Heart right ventricle (tissue), 16 donors: ENCODE measurements at regions not wholly inside any gene's neighbourhood (a gene's known extent, or its start where the extent isn't known, plus 50 kb on each side); places are given as distances from the start of the nearest gene placed in this dataset.
"Not testable (repeated sequence)": the region's sequence is repeated elsewhere in the genome, so short reads cannot be mapped to it uniquely, and the experiment has no call there.

Source experiments
- ATAC-seq, 8 donors: fragments of 200-7000 bp; cut with Tn5 transposase; one replicate each; pipeline ENCODE4 v1.9.1; 2020; ENCODE audit warnings: mild to moderate bottlenecking in 8 of 8, moderate library complexity in 8 of 8, moderate number of reproducible peaks in 1 of 8
- DNase-seq, 2 donors: peaks; one replicate each; pipeline ENCODE4 v3.0.0-alpha.2; 2020
- H3K27ac ChIP-seq, 10 donors: fragments of 200-600 bp; sonication (generic) in 2 of 10; one replicate each; pipeline versions ENCODE4 v1.5.0 to v1.8.0; 2020 to 2022; ENCODE audit warnings: mild to moderate bottlenecking in 3 of 10
- H3K27me3 ChIP-seq, 7 donors: fragments of 200-600 bp; one replicate each; pipeline ENCODE4 v1.8.0; 2021 to 2022; ENCODE audit warnings: mild to moderate bottlenecking in 2 of 7
- H3K36me3 ChIP-seq, 9 donors: fragments of 200-600 bp; sonication (generic) in 1 of 9; one replicate each; pipeline versions ENCODE4 v1.5.0 to v1.8.0; 2020 to 2022; ENCODE audit warnings: mild to moderate bottlenecking in 2 of 9
- H3K4me1 ChIP-seq, 9 donors: fragments of 200-600 bp; sonication (generic) in 1 of 9; one replicate each; pipeline versions ENCODE4 v1.5.0 to v1.8.0; 2020 to 2022; ENCODE audit warnings: mild to moderate bottlenecking in 4 of 9
- H3K4me3 ChIP-seq, 10 donors: fragments of 200-600 bp; sonication (generic) in 2 of 10; one replicate each; pipeline versions ENCODE4 v1.5.0 to v1.8.0; 2020 to 2022; ENCODE audit warnings: mild to moderate bottlenecking in 7 of 10, moderate library complexity in 2 of 10
- H3K9me3 ChIP-seq, 11 donors: fragments of 200-600 bp in 10 of 11; sonication (generic) in 2 of 11; one replicate each; pipeline versions ENCODE4 v1.5.0 to v1.8.0; 2013 to 2022; ENCODE audit warnings: mild to moderate bottlenecking in 2 of 11, control low read depth in 1 of 11, moderate library complexity in 1 of 11
- CTCF ChIP-seq, 9 donors: fragments of 200-600 bp; sonication (generic) in 2 of 9; IDR thresholded peaks; one replicate each; pipeline versions ENCODE4 v1.5.0 to v1.8.0; 2021 to 2022; ENCODE audit warnings: antibody characterized with exemption in 9 of 9, mild to moderate bottlenecking in 5 of 9, moderate library complexity in 1 of 9
- WGBS, 2 donors: extraction: QIAGEN DNeasy Blood & Tissue Kit; methylation state at CpG; one replicate each; pipeline ENCODE4 v1.1.7; 2013; ENCODE audit warnings: inconsistent platforms in 1 of 2; 5-methylcytosine and 5-hydroxymethylcytosine counted together
- intact Hi-C, 10 donors: fragments of 100-400 bp; cut with DNase I; formaldehyde crosslinking; loops; one replicate each; pipeline versions ENCODE4 v1.11.1 to v1.14.2; 2022
- donor health status: Arrhythmogenic right ventricular cardiomyopathy.
- donor health status: ischemic (EF 13 %, LVEDD 7.1; RV severe dilation, severe dysfunction).
- donor health status: healthy with polysubstance abuse.
- donor health status: DM: no; HTN: yes; CAD: no.
- donor health status: DM: no; HTN: no; CAD: no.
- donor health status: ischemic (EF 25% LVEDD 6.9; RV normal size, moderate dysfunction).
- donor health status: ischemic (EF 25% LVEDD 5.7; RV mildly dilated, moderate dysfunction).
- donor health status: healthy.
- donor health status: DM: yes; HTN: yes; CAD: no.
- donor health status: Ischemic cardiomyopathy.
- donor health status: ischemic (EF 35%, LVEDD 5.7; RV mildly dilated, moderate dysfunction).
- donor health status: nonischemic (EF 11% LVEDD 7.7; RV severe dilation, severe dysfunction).
- donor health status: DM: yes; HTN: yes; CAD: no.
- donor health status: PGD.
- donor health status: ischemic (EF 29% LVEDD 5.4; RV normal size, mild dysfunction).
- donor health status: nonischemic (EF 23%, LVEDD 6.1; RV moderate dilation, normal function).

GRCh38 chr3:79953591-79954101, 185.8 kb upstream of the ROBO1 start:
- TF ChIP-seq CTCF (IDR thresholded peaks at IDR 0.05): no peak
- no peak for ATAC-seq

GRCh38 chr3:79951426-79951825, 183.6 kb upstream of the ROBO1 start:
- WGBS, 2 donors: 92 to 95% methylated on average over 23 of the region's 23 CpGs
- not testable (repeated sequence) for ATAC-seq, H3K4me1 ChIP-seq, H3K9me3 ChIP-seq, H3K27ac ChIP-seq, H3K27me3 ChIP-seq, H3K4me3 ChIP-seq, H3K36me3 ChIP-seq
- peak in 1 of 2 donors; percentile 3 for DNase-seq
- intact Hi-C loops: loop anchor here in 1 of 10 donors (10.0 kb wide), 1 partner anchor 1083 kb away; no protein-coding TSS in a partner anchor

More at GRCh38 chr3:79953591-79954101, 185.8 kb upstream of the ROBO1 start:
- 45 to 74% methylated on average over 2 of the region's 2 CpGs for WGBS, 2 donors
- intact Hi-C loops: loop anchor here in 1 of 10 donors (10.0 kb wide), 1 partner anchor 1081 kb away; no protein-coding TSS in a partner anchor
- DNase-seq: no peak
- Histone ChIP-seq H3K27me3 (no peaks in the 10 kb centered on the region), H3K27ac (no peak overlapping the region), H3K36me3 (no peaks in the 10 kb centered on the region), H3K4me3 (no peak overlapping the region), H3K4me1 (no peaks in the 10 kb centered on the region), H3K9me3 (no peaks in the 10 kb centered on the region)

GRCh38 chr3:79947957-79948356, 180.2 kb upstream of the ROBO1 start:
- no peaks in the 10 kb centered on the region for H3K4me1 ChIP-seq
- no peak for DNase-seq
- H3K4me3 ChIP-seq: no peak overlapping the region
- no peak overlapping the region for H3K27ac ChIP-seq
- no peaks in the 10 kb centered on the region for H3K36me3 ChIP-seq
- intact Hi-C loops: no loop called here
- H3K9me3 ChIP-seq: peaks cover 0 to 1% (median 0%) of the 10 kb centered on the region in 11 donors
- no peak for TF ChIP-seq CTCF (IDR thresholded peaks at IDR 0.05)
- no peaks in the 10 kb centered on the region for H3K27me3 ChIP-seq
- 88 to 97% methylated on average over 2 of the region's 2 CpGs for WGBS, 2 donors
- ATAC-seq: no peak

GRCh38 chr3:79947469-79947868, 179.7 kb upstream of the ROBO1 start:
- DNase-seq (no peak), ATAC-seq (no peak)
- Histone ChIP-seq H3K9me3 (peaks cover 0 to 4% (median 0%) of the 10 kb centered on the region in 11 donors), H3K27ac (no peak overlapping the region), H3K36me3 (no peaks in the 10 kb centered on the region), H3K4me3 (no peak overlapping the region), H3K4me1 (no peaks in the 10 kb centered on the region), H3K27me3 (no peaks in the 10 kb centered on the region)
- 68 to 84% methylated on average over 1 of the region's 1 CpG for WGBS, 2 donors
- TF ChIP-seq CTCF (IDR thresholded peaks at IDR 0.05): no peak
- intact Hi-C loops: no loop called here

GRCh38 chr3:79937567-79937966, 169.8 kb upstream of the ROBO1 start:
- Histone ChIP-seq H3K9me3 (peaks cover 0 to 4% (median 0%) of the 10 kb centered on the region in 11 donors), H3K27me3 (no peaks in the 10 kb centered on the region), H3K36me3 (no peaks in the 10 kb centered on the region), H3K4me3 (no peak overlapping the region), H3K27ac (no peak overlapping the region), H3K4me1 (no peaks in the 10 kb centered on the region)
- DNase-seq (no peak), ATAC-seq (no peak)
- 60 to 70% methylated on average over 1 of the region's 1 CpG for WGBS, 2 donors
- intact Hi-C loops: no loop called here
- TF ChIP-seq CTCF (IDR thresholded peaks at IDR 0.05): no peak
